Heart left ventricle (tissue), 16 donors: ENCODE measurements at regions not wholly inside any gene's neighbourhood (a gene's known extent, or its start where the extent isn't known, plus 50 kb on each side); places are given as distances from the start of the nearest gene placed in this dataset.
"Not testable (repeated sequence)": the region's sequence is repeated elsewhere in the genome, so short reads cannot be mapped to it uniquely, and the experiment has no call there.

Experiments
- ATAC-seq, 4 donors: fragments of 200-7000 bp; cut with Tn5 transposase; one replicate each; pipeline ENCODE4 v1.9.1; 2020 to 2022; ENCODE audit warnings: moderate library complexity in 4 of 4, mild to moderate bottlenecking in 3 of 4, moderate number of reproducible peaks in 1 of 4
- DNase-seq, 5 donors: peaks; one replicate each; pipeline ENCODE4 v3.0.0-alpha.2; 2020
- H3K27ac ChIP-seq, 12 donors: fragments of 200-600 bp; sonication (generic) in 4 of 12; one replicate each; pipeline versions ENCODE4 v1.5.0 to v1.8.0; 2016 to 2022; ENCODE audit warnings: mild to moderate bottlenecking in 2 of 12
- H3K27me3 ChIP-seq, 9 donors: fragments of 200-600 bp; sonication (generic) in 2 of 9; one replicate each; pipeline versions ENCODE4 v1.5.1 to v1.8.0; 2016 to 2022; ENCODE audit warnings: mild to moderate bottlenecking in 3 of 9
- H3K36me3 ChIP-seq, 9 donors: fragments of 200-600 bp; sonication (generic) in 2 of 9; one replicate each; pipeline versions ENCODE4 v1.5.0 to v1.8.0; 2018 to 2022; ENCODE audit warnings: mild to moderate bottlenecking in 2 of 9
- H3K4me1 ChIP-seq, 12 donors: fragments of 200-600 bp; sonication (generic) in 4 of 12; one replicate each; pipeline versions ENCODE4 v1.5.0 to v1.8.0; 2016 to 2022; ENCODE audit warnings: mild to moderate bottlenecking in 3 of 12
- H3K4me3 ChIP-seq, 12 donors: fragments of 200-600 bp; sonication (generic) in 4 of 12; one replicate each; pipeline versions ENCODE4 v1.5.0 to v1.8.0; 2017 to 2022; ENCODE audit warnings: mild to moderate bottlenecking in 9 of 12, moderate library complexity in 4 of 12
- H3K9me3 ChIP-seq, 12 donors: fragments of 200-600 bp; sonication (generic) in 4 of 12; one replicate each; pipeline versions ENCODE4 v1.5.0 to v1.8.0; 2016 to 2022; ENCODE audit warnings: mild to moderate bottlenecking in 1 of 12
- POLR2A ChIP-seq, 2 donors: fragments of 450-650 bp; IDR thresholded peaks; one replicate each; pipeline ENCODE4 v1.6.1; 2017; ENCODE audit warnings: antibody characterized with exemption in 2 of 2, mild to moderate bottlenecking in 2 of 2, moderate library complexity in 2 of 2
- WGBS, 4 donors: extraction: QIAGEN DNeasy Blood & Tissue Kit in 2 of 4; methylation state at CpG; one replicate each; pipeline versions ENCODE4 v1.1.5 to v1.1.7; 2013 to 2018; 5-methylcytosine and 5-hydroxymethylcytosine counted together
- intact Hi-C, 10 donors: fragments of 100-400 bp; cut with DNase I; formaldehyde crosslinking; loops; one replicate each; pipeline versions ENCODE4 v1.11.1 to v1.14.2; 2022
- TF ChIP-seq, protein P1 (sequence below), 12 donors: fragments of 200-600 bp; sonication (generic) in 4 of 12; IDR thresholded peaks; one replicate each; pipeline versions ENCODE4 v1.5.0 to v1.8.0; 2018 to 2022; ENCODE audit warnings: antibody characterized with exemption in 12 of 12, mild to moderate bottlenecking in 5 of 12
- donor health status: ischemic (EF 13 %, LVEDD 7.1; RV severe dilation, severe dysfunction).
- donor health status: healthy with polysubstance abuse.
- donor health status: DM: no; HTN: yes; CAD: no.
- donor health status: DM: no; HTN: no; CAD: no.
- donor health status: ischemic (EF 25% LVEDD 6.9; RV normal size, moderate dysfunction).
- donor health status: ischemic (EF 25% LVEDD 5.7; RV mildly dilated, moderate dysfunction).
- donor health status: healthy.
- donor health status: DM: yes; HTN: yes; CAD: no.
- donor health status: ischemic (EF 35%, LVEDD 5.7; RV mildly dilated, moderate dysfunction).
- donor health status: nonischemic (EF 11% LVEDD 7.7; RV severe dilation, severe dysfunction).
- donor health status: DM: yes; HTN: yes; CAD: no.
- donor health status: PGD.
- donor health status: ischemic (EF 29% LVEDD 5.4; RV normal size, mild dysfunction).
- donor health status: nonischemic (EF 23%, LVEDD 6.1; RV moderate dilation, normal function).

DNA sequence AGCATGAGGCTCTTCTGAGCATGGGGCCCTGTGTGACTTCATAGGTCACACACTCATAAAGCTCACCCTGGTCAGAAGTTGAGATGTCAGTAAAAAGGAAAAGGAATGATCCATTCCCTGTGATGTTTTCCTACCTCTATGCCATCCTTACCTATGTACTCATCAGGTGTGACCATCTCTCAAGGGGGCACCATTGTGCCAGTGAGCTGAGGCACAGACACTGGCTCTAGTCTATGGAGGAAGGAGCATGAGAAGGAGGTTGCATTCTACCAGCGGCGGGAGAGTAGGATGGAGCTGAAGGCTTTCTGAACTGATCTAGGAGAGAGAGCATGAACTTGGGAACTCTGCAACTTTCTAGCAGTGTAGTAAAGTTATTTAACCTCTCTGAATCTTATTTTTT, 65.8 kb upstream of the RGL1 start:
- 91 to 98% (median 93%) methylated on average over 2 of the region's 2 CpGs for WGBS, 4 donors
- TF ChIP-seq POLR2A (IDR thresholded peaks at IDR 0.05) = no peak
- TF ChIP-seq, protein P1, sequence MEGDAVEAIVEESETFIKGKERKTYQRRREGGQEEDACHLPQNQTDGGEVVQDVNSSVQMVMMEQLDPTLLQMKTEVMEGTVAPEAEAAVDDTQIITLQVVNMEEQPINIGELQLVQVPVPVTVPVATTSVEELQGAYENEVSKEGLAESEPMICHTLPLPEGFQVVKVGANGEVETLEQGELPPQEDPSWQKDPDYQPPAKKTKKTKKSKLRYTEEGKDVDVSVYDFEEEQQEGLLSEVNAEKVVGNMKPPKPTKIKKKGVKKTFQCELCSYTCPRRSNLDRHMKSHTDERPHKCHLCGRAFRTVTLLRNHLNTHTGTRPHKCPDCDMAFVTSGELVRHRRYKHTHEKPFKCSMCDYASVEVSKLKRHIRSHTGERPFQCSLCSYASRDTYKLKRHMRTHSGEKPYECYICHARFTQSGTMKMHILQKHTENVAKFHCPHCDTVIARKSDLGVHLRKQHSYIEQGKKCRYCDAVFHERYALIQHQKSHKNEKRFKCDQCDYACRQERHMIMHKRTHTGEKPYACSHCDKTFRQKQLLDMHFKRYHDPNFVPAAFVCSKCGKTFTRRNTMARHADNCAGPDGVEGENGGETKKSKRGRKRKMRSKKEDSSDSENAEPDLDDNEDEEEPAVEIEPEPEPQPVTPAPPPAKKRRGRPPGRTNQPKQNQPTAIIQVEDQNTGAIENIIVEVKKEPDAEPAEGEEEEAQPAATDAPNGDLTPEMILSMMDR (IDR thresholded peaks at IDR 0.05) = no peak
- ATAC-seq = no peak
- Histone ChIP-seq H3K36me3 (peaks cover 0 to 18% (median 0%) of the 10 kb centered on the region in 9 donors), H3K4me1 (peaks cover 0 to 53% (median 39%) of the 10 kb centered on the region in 12 donors), H3K4me3 (no peak overlapping the region), H3K27me3 (no peaks in the 10 kb centered on the region), H3K9me3 (peaks cover 0 to 9% (median 0%) of the 10 kb centered on the region in 12 donors), H3K27ac (peak overlapping the region in 4 of 12 donors; percentile 2 to 44 (median 24))
- intact Hi-C loops = loop anchor here in 1 of 10 donors (10.0 kb wide), 1 partner anchor 66 kb away; the partner anchor contains the start of gene RGL1
- no peak for DNase-seq

DNA sequence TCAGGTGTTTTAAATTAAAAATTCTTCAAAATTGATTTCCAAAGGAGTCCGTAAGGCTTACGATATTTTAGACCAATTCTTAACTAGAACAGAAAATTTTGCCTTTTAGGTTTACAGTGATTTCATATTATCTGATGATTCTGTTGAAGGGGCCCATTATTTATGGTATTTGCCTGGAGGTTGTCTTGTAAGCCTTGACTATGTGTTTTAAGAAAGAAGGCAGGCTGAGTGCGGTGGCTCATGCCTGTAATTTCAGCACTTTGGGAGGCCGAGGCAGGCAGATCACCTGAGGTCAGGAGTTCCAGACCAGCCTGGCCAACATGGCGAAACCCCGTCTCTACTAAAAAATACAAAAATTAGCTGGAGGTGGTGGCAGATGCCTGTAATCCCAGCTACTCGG, 67.0 kb upstream of the RGL1 start:
- H3K9me3 ChIP-seq, H3K36me3 ChIP-seq, H3K4me3 ChIP-seq, ATAC-seq, H3K27me3 ChIP-seq, H3K27ac ChIP-seq, DNase-seq: not testable (repeated sequence)
- peaks cover 0 to 63% (median 44%) of the 10 kb centered on the region in 12 donors for H3K4me1 ChIP-seq
- intact Hi-C loops = loop anchor here in 1 of 10 donors (10.0 kb wide), 1 partner anchor 67 kb away; the partner anchor contains the start of gene RGL1
- WGBS, 4 donors = 94 to 98% (median 97%) methylated on average over 7 of the region's 7 CpGs

DNA sequence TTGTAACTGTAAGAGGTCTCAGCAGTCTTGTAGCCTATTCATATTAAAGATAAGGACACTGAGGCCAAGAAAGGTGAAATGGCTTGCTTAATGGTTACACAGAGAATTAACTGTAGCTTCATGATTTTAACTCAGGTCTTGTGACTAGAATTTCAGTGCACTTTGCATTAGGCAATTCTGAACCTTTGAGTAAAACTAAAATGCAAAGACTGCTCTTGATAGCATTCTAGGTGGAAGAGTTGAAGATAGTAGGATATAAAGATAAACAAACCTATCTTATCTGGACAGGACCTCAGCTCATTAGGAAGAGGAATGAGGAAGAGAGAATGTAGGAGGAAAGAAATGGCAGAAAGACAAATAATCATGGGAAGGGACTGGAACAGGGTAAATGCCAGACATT, 68.6 kb upstream of the RGL1 start:
- intact Hi-C loops = loop anchor here in 1 of 10 donors (10.0 kb wide), 1 partner anchor 68 kb away; the partner anchor contains the start of gene RGL1
- TF ChIP-seq POLR2A (IDR thresholded peaks at IDR 0.05) = no peak
- TF ChIP-seq, protein P1 (IDR thresholded peaks at IDR 0.05) = no peak
- peaks cover 0 to 66% (median 45%) of the 10 kb centered on the region in 12 donors for H3K4me1 ChIP-seq

DNA sequence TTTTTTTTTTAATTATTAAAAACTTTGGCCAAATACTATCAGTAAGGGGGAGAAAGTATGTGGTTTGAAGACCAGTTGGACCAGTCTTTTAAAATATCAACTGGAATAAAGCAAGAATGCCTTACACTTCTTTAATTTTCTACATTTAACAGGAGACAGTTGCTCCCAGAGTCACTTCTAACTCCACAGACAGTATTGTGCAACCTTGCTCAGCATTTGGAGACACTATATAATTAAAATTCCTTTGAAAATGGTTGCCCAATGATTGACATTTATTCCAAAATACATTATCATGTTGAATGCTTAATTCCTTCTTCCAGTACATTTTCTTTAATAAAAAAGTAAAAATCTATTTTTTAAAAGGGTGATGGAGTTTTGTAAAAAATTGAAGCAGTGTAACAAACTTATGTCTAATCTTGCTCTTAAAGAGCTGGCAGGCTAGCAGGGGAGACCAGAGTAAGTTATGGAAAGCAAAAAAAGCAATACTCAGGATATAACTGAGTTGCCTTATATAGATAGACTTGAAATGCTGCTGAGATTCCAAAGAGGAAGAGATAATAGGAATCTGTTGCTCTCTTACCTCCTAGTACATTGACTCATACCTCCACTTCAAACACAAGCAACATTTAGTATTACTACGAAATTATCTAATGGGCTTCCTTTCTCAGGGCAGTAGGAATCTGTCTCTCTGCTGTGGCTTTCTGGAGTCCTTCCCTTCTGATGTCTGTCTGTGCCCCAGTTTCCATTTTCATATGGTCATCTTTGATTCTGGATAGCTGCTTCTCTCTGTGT, 69.7 kb upstream of the RGL1 start:
- DNase-seq = no peak
- H3K9me3 ChIP-seq = no peaks in the 10 kb centered on the region
- no peaks in the 10 kb centered on the region for H3K36me3 ChIP-seq
- peak overlapping the region in 10 of 12 donors; percentile 4 to 60 (median 32) for H3K27ac ChIP-seq
- TF ChIP-seq POLR2A (IDR thresholded peaks at IDR 0.05) = no peak
- TF ChIP-seq, protein P1 (IDR thresholded peaks at IDR 0.05) = no peak
- intact Hi-C loops = loop anchor here in 1 of 10 donors (10.0 kb wide), 1 partner anchor 70 kb away; the partner anchor contains the start of gene RGL1
- ATAC-seq = peak in 2 of 4 donors; percentile 18 to 36
- no peaks in the 10 kb centered on the region for H3K27me3 ChIP-seq
- H3K4me1 ChIP-seq = peaks cover 0 to 74% (median 45%) of the 10 kb centered on the region in 12 donors
- H3K4me3 ChIP-seq = no peak overlapping the region
- WGBS, 4 donors = 33 to 53% (median 40%) methylated on average over 1 of the region's 1 CpG

More for the DNA sequence above, 68.6 kb upstream of the RGL1 start:
- ATAC-seq = no peak
- no peak overlapping the region for H3K4me3 ChIP-seq
- no peak overlapping the region for H3K27ac ChIP-seq
- no peaks in the 10 kb centered on the region for H3K36me3 ChIP-seq
- H3K27me3 ChIP-seq = no peaks in the 10 kb centered on the region
- DNase-seq = no peak
- H3K9me3 ChIP-seq = no peaks in the 10 kb centered on the region
